WERI-Rb-1 (cell line): ENCODE measurements at regions not wholly inside any gene's neighbourhood (a gene's known extent, or its start where the extent isn't known, plus 50 kb on each side); places are given as distances from the start of the nearest gene placed in this dataset.
"Not testable (repeated sequence)": the region's sequence is repeated elsewhere in the genome, so short reads cannot be mapped to it uniquely, and the experiment has no call there.

Source experiments
- DNase-seq: peaks from one replicate; pipeline ENCODE4 v3.0.0-alpha.2; 2020
- H3K27ac ChIP-seq: fragments of 250-450 bp; sonication (Bioruptor Pico); 2 replicates; pipeline ENCODE4 v1.5.1; 2020; ENCODE audit warnings: mild to moderate bottlenecking, moderate library complexity
- H3K27me3 ChIP-seq: fragments of 250-450 bp; sonication (Bioruptor Pico); 2 replicates; pipeline ENCODE4 v1.5.1; 2021; ENCODE audit warnings: mild to moderate bottlenecking, low read depth, moderate library complexity; ENCODE audit not compliant: insufficient read depth, severe bottlenecking
- H3K36me3 ChIP-seq: fragments of 250-450 bp; sonication (Bioruptor Pico); 2 replicates; pipeline ENCODE4 v1.5.1; 2020; ENCODE audit warnings: mild to moderate bottlenecking, moderate library complexity
- H3K4me3 ChIP-seq: 2 replicates; pipeline ENCODE4 v1.5.1; 2011; ENCODE audit warnings: low read depth, mild to moderate bottlenecking, control low read depth, low read length
- H3K9me3 ChIP-seq: fragments of 250-450 bp; sonication (Bioruptor Pico); 2 replicates; pipeline ENCODE4 v1.5.1; 2021; ENCODE audit warnings: mild to moderate bottlenecking, moderate library complexity; ENCODE audit not compliant: severe bottlenecking
- TF ChIP-seq, protein P1 (sequence below): IDR thresholded peaks from 2 replicates; pipeline ENCODE4 v1.5.1; 2011; ENCODE audit warnings: low read depth, mild to moderate bottlenecking, control low read depth, inconsistent platforms, low read length

GRCh38 chr3:20442846-20443245 lies 256.8 kb upstream of the SGO1 start:
- TF ChIP-seq, protein P1, sequence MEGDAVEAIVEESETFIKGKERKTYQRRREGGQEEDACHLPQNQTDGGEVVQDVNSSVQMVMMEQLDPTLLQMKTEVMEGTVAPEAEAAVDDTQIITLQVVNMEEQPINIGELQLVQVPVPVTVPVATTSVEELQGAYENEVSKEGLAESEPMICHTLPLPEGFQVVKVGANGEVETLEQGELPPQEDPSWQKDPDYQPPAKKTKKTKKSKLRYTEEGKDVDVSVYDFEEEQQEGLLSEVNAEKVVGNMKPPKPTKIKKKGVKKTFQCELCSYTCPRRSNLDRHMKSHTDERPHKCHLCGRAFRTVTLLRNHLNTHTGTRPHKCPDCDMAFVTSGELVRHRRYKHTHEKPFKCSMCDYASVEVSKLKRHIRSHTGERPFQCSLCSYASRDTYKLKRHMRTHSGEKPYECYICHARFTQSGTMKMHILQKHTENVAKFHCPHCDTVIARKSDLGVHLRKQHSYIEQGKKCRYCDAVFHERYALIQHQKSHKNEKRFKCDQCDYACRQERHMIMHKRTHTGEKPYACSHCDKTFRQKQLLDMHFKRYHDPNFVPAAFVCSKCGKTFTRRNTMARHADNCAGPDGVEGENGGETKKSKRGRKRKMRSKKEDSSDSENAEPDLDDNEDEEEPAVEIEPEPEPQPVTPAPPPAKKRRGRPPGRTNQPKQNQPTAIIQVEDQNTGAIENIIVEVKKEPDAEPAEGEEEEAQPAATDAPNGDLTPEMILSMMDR = no peak
- no peaks in the 10 kb centered on the region for H3K36me3 ChIP-seq
- H3K4me3 ChIP-seq = no peak overlapping the region
- no peaks in the 10 kb centered on the region for H3K27me3 ChIP-seq
- no peak overlapping the region for H3K27ac ChIP-seq
- DNase-seq = no peak
- H3K9me3 ChIP-seq = no peaks in the 10 kb centered on the region

GRCh38 chr3:20427268-20427667 lies 241.3 kb upstream of the SGO1 start:
- not testable (repeated sequence) for H3K4me3 ChIP-seq, H3K27ac ChIP-seq, H3K27me3 ChIP-seq, H3K36me3 ChIP-seq, DNase-seq, H3K9me3 ChIP-seq

- Histone ChIP-seq H3K27ac (no peak overlapping the region), H3K9me3 (no peaks in the 10 kb centered on the region), H3K4me3 (no peak overlapping the region), H3K27me3 (no peaks in the 10 kb centered on the region), H3K36me3 (no peaks in the 10 kb centered on the region)
- TF ChIP-seq, protein P1 = no peak
- no peak for DNase-seq
These were observed 239.1 kb upstream of the SGO1 start for GRCh38 chr3:20425138-20425537.

- TF ChIP-seq, protein P1 = no peak
- no peaks in the 10 kb centered on the region for H3K27me3 ChIP-seq
- DNase-seq = no peak
- no peaks in the 10 kb centered on the region for H3K36me3 ChIP-seq
- no peak overlapping the region for H3K4me3 ChIP-seq
- no peaks in the 10 kb centered on the region for H3K9me3 ChIP-seq
- H3K27ac ChIP-seq = no peak overlapping the region
These were observed 238.1 kb upstream of the SGO1 start for GRCh38 chr3:20424086-20424485.

GRCh38 chr3:20422391-20422790 lies 236.4 kb upstream of the SGO1 start:
- TF ChIP-seq, protein P1 = no peak
- no peak for DNase-seq
- Histone ChIP-seq H3K36me3 (no peaks in the 10 kb centered on the region), H3K9me3 (no peaks in the 10 kb centered on the region), H3K27me3 (no peaks in the 10 kb centered on the region), H3K27ac (no peak overlapping the region), H3K4me3 (no peak overlapping the region)

GRCh38 chr3:20417388-20418108 lies 231.5 kb upstream of the SGO1 start:
- TF ChIP-seq, protein P1 = no peak
- no peak overlapping the region for H3K27ac ChIP-seq
- DNase-seq = no peak

More at GRCh38 chr3:20417388-20418108, 231.5 kb upstream of the SGO1 start:
- Histone ChIP-seq H3K4me3 (no peak overlapping the region), H3K36me3 (no peaks in the 10 kb centered on the region), H3K9me3 (no peaks in the 10 kb centered on the region), H3K27me3 (no peaks in the 10 kb centered on the region)
